ENCODE measurements at regions not wholly inside any gene's neighbourhood (a gene's known extent, or its start where the extent isn't known, plus 50 kb on each side); places are given as distances from the start of the nearest gene placed in this dataset.

GRCh38 chr4:33537527-33537926 lies 2706.8 kb downstream of the ARAP2 start:
- no peak overlapping the region for H3K4me3 ChIP-seq (ENCODE audit: low read depth in 2 of 2, low read length in 2 of 2)
- in situ Hi-C loops (cut with HindIII; ENCODE audit: low pct_unique_long_range_greater_than_20kb, low sequenced_read_pairs) (no loop called here), intact Hi-C loops (cut with micrococcal nuclease; ENCODE audit: unreplicated experiment) (no loop called here)
- DNase-seq (ENCODE audit: low read depth, low spot score), result no peak
- no peak for TF ChIP-seq CTCF (IDR thresholded peaks at IDR 0.05)
- no peak for TF ChIP-seq TCF7L2 (IDR thresholded peaks at IDR 0.05; ENCODE audit: low read depth, low read length)
- TF ChIP-seq POLR2AphosphoS5 (IDR thresholded peaks at IDR 0.05; ENCODE audit: low read depth, low read length), result no peak
- no peak for TF ChIP-seq REST (IDR thresholded peaks at IDR 0.05; ENCODE audit: insufficient read depth in 1 of 2, low read depth in 2 of 2, low read length in 1 of 2)
- no peak for TF ChIP-seq SIN3A (IDR thresholded peaks at IDR 0.05; ENCODE audit: borderline replicate concordance, insufficient read depth, low read depth, low read length)
- BruUV-seq (replicated peaks), result no TSS peak
- ATAC-seq, result no peak
- H3K27me3 ChIP-seq (ENCODE audit: control insufficient read depth, insufficient read depth, low read length), result no peaks in the 10 kb centered on the region
- CTCF ChIA-PET, result no interaction called here
- no peaks in the 10 kb centered on the region for H3K4me1 ChIP-seq (ENCODE audit: control insufficient read depth, insufficient read depth, low read length)
- H3K36me3 ChIP-seq (ENCODE audit: control insufficient read depth, insufficient read depth, low read length), result no peaks in the 10 kb centered on the region
- no peak overlapping the region for H3K27ac ChIP-seq (ENCODE audit: low read length)
- H3K9me3 ChIP-seq (ENCODE audit: control insufficient read depth, insufficient read depth, low read depth, low read length), result no peaks in the 10 kb centered on the region
- POLR2A ChIA-PET, result no interaction called here

- Histone ChIP-seq H3K4me1 (ENCODE audit: control insufficient read depth, insufficient read depth, low read length) (no peaks in the 10 kb centered on the region), H3K27ac (ENCODE audit: low read length) (no peak overlapping the region), H3K27me3 (ENCODE audit: control insufficient read depth, insufficient read depth, low read length) (no peaks in the 10 kb centered on the region), H3K9me3 (ENCODE audit: control insufficient read depth, insufficient read depth, low read depth, low read length) (no peaks in the 10 kb centered on the region), H3K36me3 (ENCODE audit: control insufficient read depth, insufficient read depth, low read length) (no peaks in the 10 kb centered on the region), H3K4me3 (ENCODE audit: low read depth in 2 of 2, low read length in 2 of 2) (no peak overlapping the region)
- CTCF ChIA-PET, result no interaction called here
- BruUV-seq (replicated peaks), result no TSS peak
- TF ChIP-seq REST (IDR thresholded peaks at IDR 0.05; ENCODE audit: insufficient read depth in 1 of 2, low read depth in 2 of 2, low read length in 1 of 2) (no peak), POLR2AphosphoS5 (IDR thresholded peaks at IDR 0.05; ENCODE audit: low read depth, low read length) (no peak), CTCF (IDR thresholded peaks at IDR 0.05) (no peak), TCF7L2 (IDR thresholded peaks at IDR 0.05; ENCODE audit: low read depth, low read length) (no peak), SIN3A (IDR thresholded peaks at IDR 0.05; ENCODE audit: borderline replicate concordance, insufficient read depth, low read depth, low read length) (no peak)
- in situ Hi-C loops (cut with HindIII; ENCODE audit: low pct_unique_long_range_greater_than_20kb, low sequenced_read_pairs), result no loop called here
- DNase-seq (ENCODE audit: low read depth, low spot score), result no peak
- POLR2A ChIA-PET, result no interaction called here
- intact Hi-C loops (cut with micrococcal nuclease; ENCODE audit: unreplicated experiment), result no loop called here
- ATAC-seq, result no peak
Measured at GRCh38 chr4:33543941-33544450, 2700.3 kb downstream of the ARAP2 start.

Data from Panc1 (cell line).